ENCODE measurements at regions not wholly inside any gene's neighbourhood (a gene's known extent, or its start where the extent isn't known, plus 50 kb on each side); places are given as distances from the start of the nearest gene placed in this dataset.
"Not testable (repeated sequence)": the region's sequence is repeated elsewhere in the genome, so short reads cannot be mapped to it uniquely, and the experiment has no call there.

- Histone ChIP-seq H3K27ac (ENCODE audit: poor library complexity, severe bottlenecking) (no peak overlapping the region), H3K9me3 (ENCODE audit: severe bottlenecking) (no peaks in the 10 kb centered on the region), H3K4me3 (ENCODE audit: severe bottlenecking) (no peak overlapping the region), H3K36me3 (ENCODE audit: low read depth) (no peaks in the 10 kb centered on the region), H3K4me1 (ENCODE audit: insufficient read depth, poor library complexity, severe bottlenecking) (peaks cover 9% of the 10 kb centered on the region), H3K27me3 (ENCODE audit: insufficient read depth, poor library complexity, severe bottlenecking) (no peaks in the 10 kb centered on the region)
- DNase-seq (ENCODE audit: low spot score): no peak
- no peak for TF ChIP-seq CTCF (IDR thresholded peaks at IDR 0.05; ENCODE audit: poor library complexity, severe bottlenecking)
- no peak for ATAC-seq (ENCODE audit: low read depth)
Measured at GRCh38 chr16:48955837-48956236, 325.8 kb downstream of the CBLN1 start.

- not testable (repeated sequence) for H3K9me3 ChIP-seq (ENCODE audit: severe bottlenecking); H3K27ac ChIP-seq (ENCODE audit: poor library complexity, severe bottlenecking); DNase-seq (ENCODE audit: low spot score); H3K4me1 ChIP-seq (ENCODE audit: insufficient read depth, poor library complexity, severe bottlenecking); H3K4me3 ChIP-seq (ENCODE audit: severe bottlenecking); H3K27me3 ChIP-seq (ENCODE audit: insufficient read depth, poor library complexity, severe bottlenecking); ATAC-seq (ENCODE audit: low read depth); H3K36me3 ChIP-seq (ENCODE audit: low read depth)
Measured at GRCh38 chr16:48951621-48952125, 330.0 kb downstream of the CBLN1 start.

- Histone ChIP-seq H3K36me3 (ENCODE audit: low read depth) (no peaks in the 10 kb centered on the region), H3K4me1 (ENCODE audit: insufficient read depth, poor library complexity, severe bottlenecking) (peaks cover 10% of the 10 kb centered on the region), H3K27ac (ENCODE audit: poor library complexity, severe bottlenecking) (peak overlapping the region; percentile 40), H3K9me3 (ENCODE audit: severe bottlenecking) (no peaks in the 10 kb centered on the region), H3K27me3 (ENCODE audit: insufficient read depth, poor library complexity, severe bottlenecking) (no peaks in the 10 kb centered on the region), H3K4me3 (ENCODE audit: severe bottlenecking) (no peak overlapping the region)
- no peak for DNase-seq (ENCODE audit: low spot score)
- TF ChIP-seq CTCF (IDR thresholded peaks at IDR 0.05; ENCODE audit: poor library complexity, severe bottlenecking): no peak
- ATAC-seq (ENCODE audit: low read depth): peak; percentile 67
Measured at GRCh38 chr16:48950184-48950583, 331.5 kb downstream of the CBLN1 start.

- H3K27ac ChIP-seq (ENCODE audit: poor library complexity, severe bottlenecking): peak overlapping the region; percentile 40
- DNase-seq (ENCODE audit: low spot score): no peak
- H3K4me1 ChIP-seq (ENCODE audit: insufficient read depth, poor library complexity, severe bottlenecking): peaks cover 10% of the 10 kb centered on the region
- no peaks in the 10 kb centered on the region for H3K36me3 ChIP-seq (ENCODE audit: low read depth)
- H3K4me3 ChIP-seq (ENCODE audit: severe bottlenecking): no peak overlapping the region
- TF ChIP-seq CTCF (IDR thresholded peaks at IDR 0.05; ENCODE audit: poor library complexity, severe bottlenecking): no peak
- no peaks in the 10 kb centered on the region for H3K27me3 ChIP-seq (ENCODE audit: insufficient read depth, poor library complexity, severe bottlenecking)
- H3K9me3 ChIP-seq (ENCODE audit: severe bottlenecking): no peaks in the 10 kb centered on the region
- peak; percentile 71 for ATAC-seq (ENCODE audit: low read depth)
Measured at GRCh38 chr16:48949636-48950035, 332.0 kb downstream of the CBLN1 start.

- ATAC-seq (ENCODE audit: low read depth) (no peak), DNase-seq (ENCODE audit: low spot score) (no peak)
- Histone ChIP-seq H3K27me3 (ENCODE audit: insufficient read depth, poor library complexity, severe bottlenecking) (no peaks in the 10 kb centered on the region), H3K36me3 (ENCODE audit: low read depth) (no peaks in the 10 kb centered on the region), H3K9me3 (ENCODE audit: severe bottlenecking) (no peaks in the 10 kb centered on the region), H3K4me3 (ENCODE audit: severe bottlenecking) (no peak overlapping the region), H3K4me1 (ENCODE audit: insufficient read depth, poor library complexity, severe bottlenecking) (peaks cover 10% of the 10 kb centered on the region), H3K27ac (ENCODE audit: poor library complexity, severe bottlenecking) (no peak overlapping the region)
- no peak for TF ChIP-seq CTCF (IDR thresholded peaks at IDR 0.05; ENCODE audit: poor library complexity, severe bottlenecking)
Measured at GRCh38 chr16:48948911-48949310, 332.7 kb downstream of the CBLN1 start.

Data from RWPE2 (cell line).